AG09319 (cell line): ENCODE measurements at regions not wholly inside any gene's neighbourhood (a gene's known extent, or its start where the extent isn't known, plus 50 kb on each side); places are given as distances from the start of the nearest gene placed in this dataset.

Experiments used
- DNase-seq: peaks from one replicate; pipeline ENCODE4 v3.0.0-alpha.2; 2010; ENCODE audit warnings: low read depth; ENCODE audit errors: extremely low read depth
- TF ChIP-seq, protein P1 (sequence below): IDR thresholded peaks from 2 replicates; pipeline ENCODE4 v1.5.1; 2011; ENCODE audit warnings: low read depth, mild to moderate bottlenecking, inconsistent platforms, low read length, moderate library complexity

DNA sequence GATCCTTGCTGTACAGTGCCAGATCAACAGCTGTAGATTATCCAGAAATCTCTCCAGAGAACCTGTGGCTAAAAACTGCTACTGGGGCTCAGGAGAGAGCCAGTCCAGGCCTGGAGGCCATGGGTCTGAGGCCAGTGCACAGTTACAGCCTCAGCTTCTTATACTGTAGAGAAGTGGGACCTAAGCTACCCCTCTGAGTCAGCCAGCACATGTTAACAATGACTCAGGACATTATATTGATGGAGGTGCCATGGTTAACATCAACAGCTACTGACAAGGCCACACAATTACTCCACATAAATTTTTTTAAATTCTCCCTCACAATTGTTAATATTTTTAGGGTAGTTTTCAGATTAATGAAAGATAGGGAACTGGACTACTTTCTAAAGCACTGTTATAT is 138.5 kb downstream of the RBM26 start:
- DNase-seq: no peak
- TF ChIP-seq, protein P1, sequence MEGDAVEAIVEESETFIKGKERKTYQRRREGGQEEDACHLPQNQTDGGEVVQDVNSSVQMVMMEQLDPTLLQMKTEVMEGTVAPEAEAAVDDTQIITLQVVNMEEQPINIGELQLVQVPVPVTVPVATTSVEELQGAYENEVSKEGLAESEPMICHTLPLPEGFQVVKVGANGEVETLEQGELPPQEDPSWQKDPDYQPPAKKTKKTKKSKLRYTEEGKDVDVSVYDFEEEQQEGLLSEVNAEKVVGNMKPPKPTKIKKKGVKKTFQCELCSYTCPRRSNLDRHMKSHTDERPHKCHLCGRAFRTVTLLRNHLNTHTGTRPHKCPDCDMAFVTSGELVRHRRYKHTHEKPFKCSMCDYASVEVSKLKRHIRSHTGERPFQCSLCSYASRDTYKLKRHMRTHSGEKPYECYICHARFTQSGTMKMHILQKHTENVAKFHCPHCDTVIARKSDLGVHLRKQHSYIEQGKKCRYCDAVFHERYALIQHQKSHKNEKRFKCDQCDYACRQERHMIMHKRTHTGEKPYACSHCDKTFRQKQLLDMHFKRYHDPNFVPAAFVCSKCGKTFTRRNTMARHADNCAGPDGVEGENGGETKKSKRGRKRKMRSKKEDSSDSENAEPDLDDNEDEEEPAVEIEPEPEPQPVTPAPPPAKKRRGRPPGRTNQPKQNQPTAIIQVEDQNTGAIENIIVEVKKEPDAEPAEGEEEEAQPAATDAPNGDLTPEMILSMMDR: no peak

DNA sequence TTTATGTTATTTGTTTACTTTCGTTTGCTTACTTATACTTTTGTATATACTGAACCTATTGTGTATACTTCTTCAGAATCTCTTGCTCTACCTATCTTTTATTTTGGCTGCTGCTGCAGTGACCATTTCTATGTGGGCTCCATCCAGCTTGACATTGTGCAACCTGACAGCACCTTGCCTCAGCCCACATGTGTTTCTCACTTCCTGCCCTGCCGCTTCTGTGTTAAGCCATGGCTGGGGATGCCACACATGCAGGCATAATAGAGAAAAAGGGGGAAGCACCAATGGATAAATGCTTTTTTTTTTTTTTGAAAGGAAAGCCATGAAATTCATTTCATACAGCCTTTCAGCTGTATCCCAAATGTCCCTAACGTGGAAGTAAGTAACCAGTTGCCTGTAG is 147.6 kb downstream of the RBM26 start:
- TF ChIP-seq, protein P1: no peak
- no peak for DNase-seq

DNA sequence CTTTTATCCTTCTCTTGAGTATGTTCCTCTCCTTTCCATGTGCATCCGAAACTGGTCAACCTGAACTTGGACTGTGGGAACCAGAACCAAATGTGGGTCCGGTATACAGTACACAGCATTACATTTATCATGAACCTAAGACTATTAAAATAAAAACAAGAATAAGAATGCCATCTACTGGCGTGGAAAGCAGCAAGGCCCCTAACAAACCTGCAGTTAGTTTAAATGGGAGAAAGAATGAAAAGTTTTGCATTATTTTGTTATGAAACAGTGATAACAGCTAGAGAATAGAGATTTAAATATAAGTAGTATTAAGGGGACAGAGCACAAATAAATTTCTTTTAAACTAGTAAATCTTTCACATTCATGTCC is 159.5 kb downstream of the RBM26 start:
- no peak for DNase-seq
- TF ChIP-seq, protein P1: no peak

DNA sequence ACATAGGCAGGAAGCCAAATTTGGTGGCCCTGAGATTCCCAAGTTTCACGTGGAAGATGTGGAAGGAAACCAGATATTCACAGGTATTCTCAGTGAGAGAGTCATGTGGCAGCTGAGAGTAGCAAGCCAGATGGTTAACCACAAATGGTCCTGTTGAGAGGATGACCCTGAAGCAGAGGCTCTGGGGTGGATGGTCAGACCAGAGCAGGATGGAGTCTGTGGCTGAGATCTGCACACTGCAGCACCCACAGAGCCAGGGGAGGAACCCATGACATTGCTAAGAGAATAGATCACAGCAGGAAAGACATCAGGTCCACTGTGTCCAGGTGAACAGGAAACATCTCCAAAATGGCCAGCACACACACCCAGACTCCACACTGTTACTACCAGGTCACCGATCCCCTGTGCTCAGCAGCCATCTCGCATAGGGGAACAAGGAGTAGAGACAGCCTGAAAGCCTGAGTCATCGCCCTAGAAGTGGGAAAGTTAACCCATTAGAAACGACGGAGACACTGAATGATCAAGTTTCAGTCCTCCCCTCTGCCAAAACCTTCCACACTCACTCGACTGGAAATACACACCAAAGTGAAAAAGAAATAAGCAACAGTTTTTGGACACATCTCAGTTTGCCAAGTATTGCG is 160.0 kb downstream of the RBM26 start:
- TF ChIP-seq, protein P1: no peak
- no peak for DNase-seq

DNA sequence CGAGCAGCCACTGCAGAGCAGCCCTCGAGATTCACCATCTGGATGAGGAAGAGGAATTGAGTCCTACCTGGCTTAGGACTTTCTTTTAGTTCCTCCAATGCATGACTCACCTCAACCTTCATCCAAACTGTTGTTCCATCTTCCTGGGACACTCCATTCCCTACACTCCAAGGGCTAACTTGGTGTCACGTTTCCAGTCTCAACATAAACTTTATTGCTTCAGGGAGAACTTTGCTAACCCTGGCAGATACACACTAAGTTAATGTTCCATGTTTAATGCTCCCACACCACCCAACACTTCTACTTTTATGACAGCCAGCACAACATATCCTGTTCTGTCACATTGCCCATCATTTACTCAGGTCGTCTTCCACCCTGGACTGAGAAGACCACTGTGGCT is 164.4 kb downstream of the RBM26 start:
- TF ChIP-seq, protein P1: no peak
- no peak for DNase-seq

DNA sequence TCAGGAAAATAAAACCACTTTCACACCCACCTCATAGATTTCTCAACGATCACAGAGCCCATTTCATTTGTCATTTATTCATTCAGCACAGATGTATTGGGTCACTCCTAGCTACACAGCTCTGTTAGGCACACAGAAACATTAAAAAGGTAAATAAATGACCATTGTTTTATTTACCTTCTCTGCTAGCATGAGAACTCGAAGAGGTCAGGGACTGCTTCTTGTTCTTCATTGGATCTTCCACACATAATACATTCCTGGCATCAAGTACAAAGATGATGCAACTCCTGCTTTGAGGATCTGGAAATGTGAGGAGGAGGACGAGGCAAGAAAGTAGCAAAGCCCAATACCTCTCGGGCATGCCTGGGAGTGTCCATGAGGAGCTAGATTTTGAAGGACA is 168.1 kb downstream of the RBM26 start:
- no peak for DNase-seq
- TF ChIP-seq, protein P1: no peak

DNA sequence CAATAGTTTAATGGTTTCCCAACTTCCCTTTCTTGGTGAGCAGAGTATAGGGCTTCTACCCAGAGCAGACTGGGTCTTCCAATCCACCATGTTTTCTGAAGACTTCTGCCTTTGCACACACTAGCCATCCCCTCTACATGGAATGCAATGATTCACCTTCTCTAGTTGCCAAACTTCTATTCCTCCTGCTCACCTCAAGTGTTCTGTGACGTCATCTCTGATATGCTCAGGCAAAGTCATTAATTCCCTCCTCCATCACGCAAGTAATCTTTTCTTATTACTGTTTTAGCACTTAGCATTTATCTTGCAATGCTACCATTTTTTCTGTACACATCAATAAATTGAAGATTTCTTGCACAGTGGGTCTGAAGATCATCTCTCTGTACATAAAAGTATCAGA is 174.2 kb downstream of the RBM26 start:
- DNase-seq: no peak
- TF ChIP-seq, protein P1: no peak
